HG02938 (cell line): ENCODE measurements at regions not wholly inside any gene's neighbourhood (a gene's known extent, or its start where the extent isn't known, plus 50 kb on each side); places are given as distances from the start of the nearest gene placed in this dataset.

Experiments
- ATAC-seq: cut with Tn5 transposase; IDR thresholded peaks from one replicate; pipeline ENCODE4 v1.9.1; 2021; ENCODE audit warnings: mild to moderate bottlenecking, moderate library complexity; ENCODE audit not compliant: unreplicated experiment

DNA sequence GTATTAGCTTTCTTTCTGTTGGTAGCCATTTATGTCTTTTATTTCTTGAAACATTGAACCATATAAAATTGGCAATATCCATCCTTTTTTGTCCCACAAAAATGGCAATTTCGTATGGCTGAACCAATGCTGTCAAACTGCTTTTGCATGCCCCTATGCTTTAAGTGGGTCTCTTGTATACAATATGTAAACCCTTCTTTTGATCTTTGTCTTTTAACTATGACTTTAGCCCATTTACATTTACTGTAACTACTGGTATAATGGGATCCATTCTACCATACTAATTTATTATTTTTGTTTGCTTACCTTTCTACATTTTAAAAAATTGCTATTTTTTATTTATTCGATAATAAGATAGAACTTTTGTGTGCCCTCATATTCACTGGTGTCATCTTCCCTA, 93.4 kb downstream of the TENT4A start:
- no peak for ATAC-seq

DNA sequence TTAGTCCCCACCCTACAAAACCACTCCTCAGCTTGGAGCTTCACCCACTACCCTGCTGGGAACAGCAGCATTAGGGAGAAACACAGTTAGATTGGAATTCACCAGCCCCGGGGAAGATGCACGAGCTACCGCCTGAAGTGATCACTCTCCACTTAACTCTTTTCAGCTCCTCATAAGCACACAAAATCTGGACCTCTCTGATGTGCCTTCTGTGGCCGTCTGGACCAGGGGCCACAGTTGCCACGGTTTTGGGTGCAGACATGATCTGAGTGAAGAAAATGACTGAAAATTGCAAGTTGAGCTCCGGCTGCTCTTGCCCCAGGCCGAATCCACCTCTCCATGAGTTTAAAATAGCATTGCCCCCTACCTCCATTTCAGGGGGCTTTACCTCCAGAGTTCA, 95.2 kb downstream of the TENT4A start:
- ATAC-seq = no peak

DNA sequence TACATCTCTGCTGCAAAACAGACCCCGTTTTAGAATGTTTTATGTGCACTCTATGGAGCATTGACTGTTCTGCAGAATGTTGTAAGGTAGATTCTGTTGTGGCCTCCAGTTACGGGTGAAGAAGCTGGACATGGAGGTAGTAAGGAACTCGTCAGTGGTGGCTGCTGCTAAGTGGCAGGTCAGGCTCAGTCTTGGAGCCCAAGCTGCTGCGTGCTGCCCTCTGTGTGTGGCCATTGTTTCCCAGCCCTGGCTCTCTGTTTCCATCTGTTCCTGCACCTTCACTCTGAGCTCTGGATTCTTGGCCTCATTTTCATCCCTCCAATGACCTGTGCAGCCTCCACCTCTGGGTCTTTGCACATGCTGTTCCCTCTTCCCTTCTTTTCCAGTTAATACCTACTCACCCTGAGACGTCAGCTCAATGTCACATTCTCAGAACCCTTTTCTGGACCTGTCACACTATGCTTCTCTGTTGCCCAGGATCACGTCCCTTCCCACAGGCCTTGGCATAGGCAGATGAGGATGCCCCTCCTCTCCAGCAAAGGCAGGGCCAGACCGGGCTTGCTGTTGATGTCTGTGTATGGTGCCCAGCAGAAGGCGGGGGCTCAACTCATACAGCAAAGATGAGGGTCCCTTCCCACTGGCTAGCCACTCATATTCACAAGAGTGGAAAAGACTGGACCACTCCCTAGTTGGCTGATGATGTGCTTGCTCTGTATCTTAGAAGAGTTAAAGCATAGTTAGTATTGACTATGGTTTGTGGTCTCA, 97.6 kb downstream of the TENT4A start:
- no peak for ATAC-seq

DNA sequence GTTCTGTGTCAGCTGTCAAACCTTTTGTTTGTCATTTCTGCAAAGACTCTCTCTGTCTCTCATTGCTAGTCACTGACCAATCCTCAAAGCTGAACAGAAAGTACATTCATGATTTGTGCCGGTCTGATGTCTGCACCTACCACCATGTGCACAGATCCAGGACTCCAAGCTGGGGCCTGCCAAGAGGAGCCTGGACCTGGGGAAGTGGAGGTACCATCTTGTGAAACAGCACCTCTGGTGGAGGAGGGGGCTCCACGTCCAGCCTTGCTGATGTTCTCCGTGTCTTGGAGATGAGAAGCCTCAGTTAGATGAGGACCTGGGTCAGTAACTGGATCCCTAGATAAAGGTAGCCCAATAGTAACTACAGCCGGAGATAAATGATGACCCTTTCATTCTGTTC, 98.9 kb downstream of the TENT4A start:
- no peak for ATAC-seq

DNA sequence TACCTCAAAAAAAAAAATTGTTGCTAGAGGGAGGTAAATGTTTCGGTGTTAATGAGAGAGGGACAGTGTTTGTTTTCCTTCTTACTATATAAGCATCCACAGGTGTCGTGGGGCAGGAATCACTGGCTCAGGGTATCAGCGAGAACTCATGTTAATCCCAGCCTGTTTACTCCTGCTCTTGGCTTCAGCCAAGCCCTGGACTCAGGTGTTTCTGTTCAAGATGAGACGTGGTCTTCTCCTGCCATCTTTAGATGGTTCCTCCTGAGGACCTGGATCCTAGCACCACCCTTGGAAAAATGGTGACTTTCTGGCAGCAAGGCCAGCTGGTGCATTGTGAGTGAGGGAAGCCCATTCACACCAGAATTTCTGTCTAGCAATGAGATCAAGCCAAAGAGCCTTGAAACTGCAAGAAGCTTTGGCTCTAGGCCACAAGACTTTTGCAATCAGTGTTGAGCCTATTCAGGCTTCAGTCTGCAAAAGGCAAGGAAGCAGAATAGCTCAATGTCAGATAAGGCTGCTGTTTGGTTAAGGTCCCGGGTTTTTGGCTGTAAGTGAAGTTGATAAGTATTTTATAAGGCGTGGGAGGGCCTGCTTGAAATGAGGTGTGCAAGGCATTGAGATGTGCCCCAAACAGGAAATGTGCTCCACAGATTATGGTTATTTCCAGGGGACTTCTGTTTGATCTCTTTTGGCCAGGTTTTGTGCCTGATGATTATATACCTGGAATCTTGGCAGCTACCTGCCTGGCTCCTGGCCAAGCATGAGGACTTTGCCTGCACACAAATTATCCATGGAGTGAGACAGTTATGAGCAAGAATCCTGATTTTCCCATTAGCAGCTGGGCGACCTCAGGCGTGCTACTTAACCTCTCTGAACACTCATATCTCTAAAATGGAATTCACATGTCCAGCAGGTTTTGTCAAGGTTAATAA, 99.8 kb downstream of the TENT4A start:
- ATAC-seq = no peak

DNA sequence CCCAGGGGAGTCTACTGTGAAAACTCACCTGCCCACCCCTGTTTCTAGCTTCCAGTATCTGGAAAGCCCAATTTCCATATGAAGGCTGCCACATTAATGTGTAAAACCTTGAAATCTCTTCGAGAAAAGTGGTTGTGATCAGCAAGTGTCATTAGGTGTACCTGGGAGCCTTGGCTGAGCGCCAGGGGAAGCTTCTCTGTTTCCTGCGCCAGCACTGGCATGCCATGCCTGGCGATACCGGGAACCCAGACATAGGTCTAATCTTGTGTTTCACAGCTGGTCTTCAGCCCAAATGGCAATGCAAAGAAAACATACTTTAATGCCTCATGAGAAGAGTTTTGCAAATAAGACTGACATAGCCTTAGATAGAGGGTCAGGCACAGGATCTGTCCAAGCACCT, 101.6 kb downstream of the TENT4A start:
- no peak for ATAC-seq

DNA sequence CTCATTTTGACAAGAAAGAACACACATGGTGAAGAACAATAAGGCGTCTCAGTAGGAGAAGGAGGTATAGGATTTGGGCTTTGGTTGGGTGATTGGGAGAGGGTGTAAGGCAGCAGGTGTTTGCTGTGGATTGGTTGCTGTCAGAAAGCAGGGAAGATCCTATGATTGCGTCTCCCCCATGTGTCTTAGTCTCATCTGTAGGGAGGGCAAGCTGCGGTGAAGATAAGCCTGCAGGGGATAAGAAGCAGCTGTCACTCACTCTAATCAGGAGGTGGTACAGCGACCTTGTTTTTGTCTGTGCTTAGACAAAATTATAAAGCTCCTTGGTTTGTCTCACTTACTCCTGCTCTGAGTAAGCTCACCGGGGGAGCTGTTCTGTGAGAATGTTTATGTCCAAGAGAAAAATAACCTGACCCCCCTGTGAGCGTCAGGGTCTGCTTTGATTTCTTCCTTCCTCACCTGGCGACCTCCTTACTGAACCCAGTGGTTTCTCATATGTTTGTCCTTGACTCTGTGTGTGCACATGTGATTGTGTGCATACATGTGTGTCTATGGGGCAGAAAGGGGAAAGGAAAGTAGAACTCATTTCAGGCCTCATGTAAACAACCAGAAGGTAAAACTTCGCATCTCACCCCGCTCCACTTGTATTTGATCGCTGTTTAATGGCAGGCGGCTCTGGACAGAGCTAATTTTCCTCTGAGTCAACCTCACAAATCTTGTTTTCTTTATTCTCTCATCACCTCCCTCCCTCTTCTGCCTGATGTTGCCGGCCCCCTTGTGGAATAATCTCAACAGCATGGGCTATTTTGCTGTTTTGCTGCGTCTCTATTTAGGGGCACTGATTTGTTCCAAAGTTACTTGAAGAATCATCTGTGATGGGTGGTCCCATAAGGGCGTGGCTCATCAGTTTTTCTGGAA, 105.6 kb downstream of the TENT4A start:
- ATAC-seq = no peak

DNA sequence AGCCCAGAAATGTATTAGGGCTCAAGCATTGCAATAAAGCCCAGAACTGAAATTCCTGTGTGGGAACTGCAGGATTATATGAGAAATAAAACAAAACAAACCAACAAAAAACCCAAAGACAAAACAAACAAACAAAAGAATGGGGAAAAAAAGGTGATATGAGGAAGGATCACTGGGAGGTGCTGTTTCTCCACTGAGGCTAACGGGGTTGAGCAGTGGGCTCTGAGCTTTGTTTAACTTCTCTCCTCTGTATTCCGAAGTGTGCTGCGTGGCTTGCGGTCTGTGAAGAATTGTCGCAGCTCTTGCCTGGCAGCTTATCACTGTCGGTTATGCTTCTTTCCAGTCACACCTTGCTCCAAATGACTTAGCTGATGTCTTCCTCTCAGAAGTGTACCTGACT, 106.3 kb downstream of the TENT4A start:
- no peak for ATAC-seq

DNA sequence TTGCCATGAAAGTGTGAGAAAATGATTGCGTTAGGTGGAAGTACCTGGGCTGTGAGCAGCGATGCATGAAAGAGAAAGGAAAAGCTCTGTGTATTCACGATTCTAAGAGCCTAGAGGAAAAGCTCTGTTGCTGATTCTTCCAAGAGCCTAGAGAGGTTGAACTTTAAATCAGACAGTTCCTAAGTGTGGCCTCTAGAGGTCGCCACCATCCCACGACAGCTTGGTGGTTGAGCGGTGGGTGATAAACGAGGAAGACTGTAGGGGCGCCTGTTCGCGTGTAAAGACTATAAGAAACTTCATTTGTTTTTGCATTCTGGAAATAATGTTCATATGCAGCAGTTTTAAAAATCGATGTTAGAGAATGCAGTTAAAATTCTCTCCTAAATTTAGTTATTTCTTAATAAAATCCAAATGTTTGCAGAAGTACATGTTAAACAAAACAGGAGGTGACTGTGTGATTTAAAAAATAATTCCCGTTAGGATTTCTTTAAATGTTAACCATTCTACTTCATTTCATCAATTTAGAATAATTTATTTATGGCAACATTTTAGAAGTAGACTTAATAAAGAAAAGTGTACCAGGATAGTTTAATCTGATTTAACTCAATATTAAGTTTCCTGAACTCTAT, 107.7 kb downstream of the TENT4A start:
- no peak for ATAC-seq

DNA sequence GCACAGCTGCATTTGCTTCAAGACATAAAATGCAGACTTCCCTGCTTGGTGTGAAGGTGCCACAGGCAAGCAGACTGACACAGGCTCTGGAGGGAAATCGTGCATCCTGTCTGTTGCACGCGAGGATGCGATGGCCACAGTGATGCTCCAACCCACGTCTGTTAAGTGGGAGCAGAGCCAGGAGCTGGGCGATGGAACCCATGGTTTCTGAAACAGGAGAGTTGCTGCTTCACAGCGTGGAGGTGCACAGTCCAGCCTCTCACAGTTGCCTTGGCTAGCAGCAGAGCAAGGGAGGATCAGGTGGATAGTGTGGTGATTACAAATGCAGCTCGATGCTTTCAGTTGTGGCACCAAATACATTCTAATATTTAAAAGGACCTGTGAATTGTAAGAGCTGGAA, 108.8 kb downstream of the TENT4A start:
- ATAC-seq = no peak

DNA sequence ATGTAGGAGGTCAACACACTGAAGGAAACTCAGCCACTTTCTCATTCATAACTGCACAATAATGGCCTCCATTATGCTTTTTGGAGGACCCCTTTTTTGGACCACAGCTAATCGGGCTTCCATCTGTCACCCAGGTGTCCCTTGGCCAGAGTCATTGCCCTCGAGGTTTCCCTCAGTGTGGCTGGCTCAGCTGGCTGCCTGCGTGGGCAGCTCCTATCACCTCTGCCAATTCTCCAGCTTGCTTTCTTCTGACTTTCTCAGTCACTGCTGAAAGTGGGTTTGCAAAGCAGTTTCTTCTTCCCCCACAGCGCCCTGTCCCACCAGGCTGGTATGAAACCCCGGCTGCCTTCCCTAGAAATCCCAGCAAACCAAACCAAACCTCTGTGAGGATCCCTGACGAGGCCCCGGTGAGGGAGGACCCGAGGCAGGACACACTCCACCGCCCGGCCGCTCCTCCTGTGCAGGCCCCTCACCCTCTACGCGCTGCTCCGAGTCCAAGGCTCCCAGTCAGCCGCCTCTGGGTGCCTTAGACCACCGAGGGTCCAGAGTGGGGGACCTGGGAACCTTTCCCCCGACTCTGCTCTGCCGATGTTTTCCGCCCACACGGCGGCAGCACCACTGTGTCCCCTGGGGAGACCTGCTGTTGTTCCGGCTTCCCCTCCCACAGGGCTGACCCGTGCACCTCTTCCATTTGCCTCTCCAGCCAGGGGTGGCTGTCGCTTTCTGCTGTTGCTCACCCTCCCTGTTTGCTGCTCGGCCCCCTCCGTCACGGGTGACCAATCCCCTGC, 109.5 kb downstream of the TENT4A start:
- ATAC-seq = no peak

DNA sequence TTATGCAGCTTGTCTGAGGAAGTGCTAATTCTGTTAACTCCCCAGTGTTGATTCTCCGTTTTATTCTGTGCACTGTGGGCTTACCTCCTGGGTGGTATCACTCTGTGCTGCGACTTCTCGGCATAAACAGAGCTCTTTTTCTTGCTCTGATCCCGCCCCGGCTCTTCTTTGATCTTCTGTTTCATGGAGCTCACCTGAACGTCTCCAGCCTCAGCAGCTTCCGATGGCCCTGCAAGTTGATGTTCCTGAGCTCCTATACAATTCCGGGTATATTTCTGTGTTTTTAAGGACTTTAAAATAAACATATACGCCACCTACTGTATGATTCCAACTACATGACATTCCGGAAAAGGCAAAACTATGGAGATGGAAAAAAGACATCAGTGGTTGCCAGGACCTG, 110.8 kb downstream of the TENT4A start:
- no peak for ATAC-seq

DNA sequence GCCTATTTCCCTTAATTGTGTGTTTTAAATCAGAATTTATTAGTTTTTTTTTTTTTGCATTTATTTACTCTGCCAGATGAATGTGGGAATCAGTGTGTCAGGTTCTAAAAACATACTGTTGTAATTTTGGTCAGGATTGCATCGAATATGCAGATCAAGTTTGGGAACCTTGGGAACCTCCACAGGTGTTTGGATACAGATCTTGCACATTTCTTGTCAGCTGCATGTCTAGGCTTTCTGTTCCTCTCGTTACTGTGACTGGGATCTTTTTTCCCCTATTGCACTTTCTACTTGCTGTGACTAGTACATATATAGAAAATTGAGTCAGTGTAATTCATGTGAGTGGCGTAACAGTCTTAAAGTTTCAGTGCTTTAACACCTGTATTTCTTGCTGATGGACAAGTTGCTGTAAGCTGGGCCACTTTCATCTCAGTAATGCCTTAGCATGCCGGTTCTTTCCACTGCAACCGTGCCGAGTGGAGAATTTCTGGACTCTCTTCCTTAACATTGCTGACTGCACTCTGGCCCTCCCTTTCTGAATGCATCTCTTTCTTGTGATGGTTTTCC, 112.5 kb downstream of the TENT4A start:
- no peak for ATAC-seq

DNA sequence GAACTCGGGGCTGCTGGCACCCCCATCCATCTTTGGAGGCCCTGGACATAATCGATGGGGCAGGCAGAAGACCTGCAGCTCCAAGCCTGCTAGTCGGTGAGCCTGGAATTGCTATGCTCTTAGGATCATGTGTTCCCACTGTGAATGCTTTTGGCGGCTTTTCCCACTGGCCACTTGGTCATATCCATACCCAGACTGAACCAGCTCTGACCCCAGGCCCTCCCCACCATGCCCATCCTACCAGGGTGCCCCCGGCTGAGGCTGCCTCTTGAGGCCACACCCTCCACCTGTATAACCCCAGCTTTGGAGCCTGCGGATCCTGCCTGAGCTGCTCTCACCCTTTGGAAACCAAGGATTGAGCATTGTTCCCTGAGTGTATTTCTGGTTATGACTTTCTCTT, 113.5 kb downstream of the TENT4A start:
- ATAC-seq = no peak

DNA sequence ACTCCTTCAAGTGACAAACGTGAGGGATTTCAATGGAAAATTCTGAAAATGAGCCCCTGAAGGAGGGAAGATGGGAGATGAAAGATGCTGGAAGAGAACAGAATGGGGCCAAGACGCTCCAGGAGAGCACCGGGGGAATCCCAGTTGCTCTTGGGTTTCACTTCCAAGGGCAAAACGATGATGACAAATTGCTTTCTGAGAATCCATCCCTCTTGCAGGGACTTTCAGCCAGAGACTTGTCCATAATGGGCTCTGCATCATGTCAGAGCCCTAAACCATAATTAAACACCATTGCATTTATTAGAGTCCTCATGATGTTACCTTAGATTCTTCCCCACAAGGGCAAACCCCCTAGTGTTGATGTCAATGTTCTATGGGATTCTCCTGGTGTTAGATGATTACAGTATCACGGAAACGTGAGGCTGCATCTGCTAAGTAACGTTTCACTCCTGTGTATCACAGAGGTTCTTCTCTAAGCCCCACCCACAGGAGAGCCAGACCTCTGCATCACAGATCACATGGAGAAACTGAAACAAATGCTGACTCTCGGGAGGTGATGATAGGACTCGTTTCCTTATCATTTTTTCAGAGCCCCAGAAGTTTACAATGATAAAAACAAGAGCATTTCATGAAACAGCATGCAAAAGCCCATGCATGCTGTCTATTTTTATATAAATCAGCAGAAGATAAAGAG, 114.4 kb downstream of the TENT4A start:
- peak; percentile 92 for ATAC-seq

DNA sequence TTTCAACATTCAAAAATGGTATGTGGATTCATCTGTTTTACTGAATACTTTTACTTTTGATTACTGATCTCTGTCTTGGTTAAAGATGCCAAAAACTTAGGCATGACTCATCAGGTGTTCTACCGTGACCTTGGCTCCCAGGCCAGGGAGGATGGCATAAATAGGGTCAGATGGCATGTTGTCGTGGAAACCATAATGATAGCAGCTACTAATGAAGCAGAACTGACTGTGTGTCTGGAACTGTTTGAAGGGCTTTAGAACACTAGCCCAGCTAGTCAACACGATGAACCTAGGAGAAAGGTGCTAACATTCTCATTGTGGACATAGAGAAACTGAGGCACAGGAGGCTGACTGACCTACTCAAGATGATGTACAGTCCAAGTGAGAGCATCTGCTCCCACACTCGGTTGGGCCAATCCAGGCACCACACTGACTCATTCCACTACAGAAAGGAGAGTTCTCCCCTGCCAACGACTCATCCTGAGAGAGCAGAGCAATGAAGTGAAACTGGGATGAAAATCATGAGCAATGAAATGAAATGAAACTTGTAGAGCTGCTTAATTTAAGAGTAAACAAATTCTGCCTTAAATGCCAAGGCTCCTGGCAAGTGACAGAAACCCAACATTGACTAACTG, 116.0 kb downstream of the TENT4A start:
- peak; percentile 65 for ATAC-seq

DNA sequence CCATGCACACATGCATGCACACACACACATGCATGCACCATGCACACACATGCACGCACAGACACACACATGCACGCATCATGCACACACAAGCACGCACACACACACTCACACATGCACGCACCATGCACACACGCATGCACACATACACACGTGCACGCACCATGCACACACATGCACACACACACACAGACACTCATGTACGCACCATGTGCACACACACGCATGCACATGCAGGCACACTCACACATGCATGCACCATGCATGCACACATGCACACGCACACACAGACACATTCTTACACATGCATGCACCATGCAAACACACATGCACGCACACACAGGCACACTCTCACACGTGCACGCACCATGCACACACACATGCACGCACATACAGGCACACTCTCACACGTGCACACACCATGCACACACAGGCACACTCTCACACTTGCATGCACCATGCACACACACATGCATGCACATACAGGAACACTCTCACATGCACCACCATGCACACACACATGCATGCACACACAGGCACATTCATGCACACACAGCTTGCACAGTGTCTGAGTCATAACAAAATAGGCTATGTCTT, 117.5 kb downstream of the TENT4A start:
- no peak for ATAC-seq
